RWPE1 (cell line): ENCODE measurements at regions not wholly inside any gene's neighbourhood (a gene's known extent, or its start where the extent isn't known, plus 50 kb on each side); places are given as distances from the start of the nearest gene placed in this dataset.
A peak's percentile ranks its signal among the peaks of the same experiment; 100 is the strongest.

Experiments used
- CTCF ChIA-PET: fragments of 350-600 bp; sonication (Branson Sonifier 250); formaldehyde crosslinking; extraction: SDS; loops from one replicate; lab custom pipeline; 2021; lab: Yijun Ruan, JAX
- POLR2A ChIA-PET: fragments of 400-600 bp; formaldehyde crosslinking; extraction: SDS; loops from one replicate; lab custom pipeline; 2020; ENCODE audit warnings: antibody characterized with exemption; ENCODE audit not compliant: low non-redundant PET; lab: Yijun Ruan, JAX
- DNase-seq: peaks from one replicate; pipeline ENCODE4 v3.0.0; 2012; ENCODE audit warnings: low spot score
- H3K27ac ChIP-seq: fragments of 450-650 bp; 2 replicates; pipeline ENCODE4 v1.5.1; 2017
- CTCF ChIP-seq: fragments of 450-650 bp; conservative IDR thresholded peaks from 2 replicates; pipeline ENCODE4 v1.5.1; 2017; ENCODE audit warnings: low read depth, mild to moderate bottlenecking

GRCh38 chr6:71476872-71477271, 188.3 kb downstream of the OGFRL1 start:
- no peak for TF ChIP-seq CTCF
- peak; percentile 23 for DNase-seq
- ChIA-PET CTCF (no interaction called here), POLR2A (no interaction called here)
- no peak overlapping the region for H3K27ac ChIP-seq

DNA sequence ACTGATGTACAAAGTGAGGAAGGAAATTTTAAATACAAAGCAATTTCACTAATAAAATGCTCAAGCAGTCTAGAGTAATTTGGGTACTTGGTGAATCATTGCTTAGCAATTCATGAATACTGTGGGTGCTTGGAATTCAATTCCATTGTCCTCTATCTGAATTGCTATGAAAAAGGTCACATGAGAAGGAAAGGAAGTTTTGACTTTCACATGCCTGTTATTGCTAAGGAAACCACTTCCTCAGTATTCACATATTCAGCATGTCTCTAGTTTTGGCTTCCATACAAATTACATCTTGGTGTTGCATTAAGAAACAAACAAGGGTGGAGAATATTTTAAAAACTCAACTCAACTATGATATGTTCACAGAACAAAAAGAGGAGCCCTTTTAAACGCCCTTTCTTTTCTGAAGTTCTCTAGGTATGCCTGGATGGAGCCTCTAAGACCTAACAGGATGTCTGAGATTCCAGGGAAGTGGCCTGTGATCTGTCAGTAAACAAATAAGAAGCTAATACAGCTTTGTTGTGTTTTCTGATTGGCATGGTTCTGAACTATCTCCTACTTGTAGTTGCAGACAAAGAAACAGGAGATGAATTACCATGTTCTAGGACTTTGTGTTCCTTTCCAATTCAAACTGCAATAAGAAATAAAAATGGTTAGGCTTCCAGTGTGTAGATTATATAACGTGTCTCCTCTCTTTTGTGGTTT, 190.4 kb downstream of the OGFRL1 start:
- POLR2A ChIA-PET: no interaction called here
- TF ChIP-seq CTCF: no peak
- peak; percentile 60 for DNase-seq
- H3K27ac ChIP-seq: no peak overlapping the region
- CTCF ChIA-PET: interaction anchor here (0.6 kb wide), 1 partner anchor 19 kb away, joined by 3 read pairs; no protein-coding TSS in a partner anchor

DNA sequence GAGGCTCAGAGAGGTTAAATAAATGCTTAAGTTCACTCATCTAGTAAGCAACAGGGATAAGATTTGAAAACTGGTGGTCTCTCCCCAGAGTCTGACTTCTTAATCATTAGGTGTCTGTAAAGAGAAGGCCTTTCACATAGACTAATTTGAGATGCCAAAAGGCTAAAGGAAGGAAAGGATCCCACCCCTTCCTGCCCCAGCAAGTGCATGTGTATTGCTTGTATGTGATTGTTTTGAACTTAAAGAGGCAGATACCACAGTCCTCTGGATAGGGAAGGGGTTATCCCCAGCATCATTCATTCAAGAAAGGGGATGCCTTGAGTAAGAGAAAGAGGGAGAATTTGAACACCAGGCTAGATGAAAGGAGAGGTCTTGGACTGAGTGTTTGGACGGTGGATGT, 192.0 kb downstream of the OGFRL1 start:
- CTCF ChIA-PET: no interaction called here

GRCh38 chr6:71481011-71481410, 192.4 kb downstream of the OGFRL1 start:
- ChIA-PET CTCF (interaction anchor here (0.6 to 1.0 kb wide), 2 partner anchors 18 to 97 kb away, joined by 3 read pairs; no protein-coding TSS in a partner anchor), POLR2A (no interaction called here)
- no peak for DNase-seq
- H3K27ac ChIP-seq: no peak overlapping the region
- no peak for TF ChIP-seq CTCF

More for the DNA sequence above, 192.0 kb downstream of the OGFRL1 start:
- no peak overlapping the region for H3K27ac ChIP-seq
- no peak for TF ChIP-seq CTCF
- DNase-seq: no peak
- POLR2A ChIA-PET: no interaction called here

- DNase-seq: no peak
- CTCF ChIA-PET: interaction anchor here (0.6 to 1.0 kb wide), 3 partner anchors 17 to 98 kb away, joined by 3 read pairs; no protein-coding TSS in a partner anchor
- TF ChIP-seq CTCF: no peak
- POLR2A ChIA-PET: no interaction called here
- H3K27ac ChIP-seq: no peak overlapping the region
Observed at GRCh38 chr6:71481801-71482200, 193.2 kb downstream of the OGFRL1 start.

DNA sequence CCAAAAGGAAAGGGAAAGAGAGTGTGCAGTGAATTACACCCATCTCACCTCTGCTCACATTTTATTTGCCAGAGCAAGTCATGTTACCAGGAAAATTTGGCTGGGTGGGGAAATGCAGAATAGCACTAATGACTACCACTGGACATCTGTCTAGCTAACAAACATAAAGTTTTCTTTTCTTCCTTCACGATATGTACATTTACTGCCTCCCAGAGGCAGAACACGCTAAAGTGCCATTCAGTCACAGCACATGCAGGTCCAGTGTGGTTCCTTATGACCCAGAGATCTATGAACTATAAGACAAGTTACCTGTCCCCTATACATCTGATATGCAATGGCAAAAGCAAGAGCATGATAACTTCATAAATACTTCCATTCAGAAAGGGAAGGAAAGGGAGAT, 194.1 kb downstream of the OGFRL1 start:
- ChIA-PET POLR2A (no interaction called here), CTCF (interaction anchor here (0.5 kb wide), 1 partner anchor 40 kb away, joined by 3 read pairs; no protein-coding TSS in a partner anchor)
- no peak for DNase-seq
- H3K27ac ChIP-seq: no peak overlapping the region
- TF ChIP-seq CTCF: no peak
